ENCODE measurements at regions not wholly inside any gene's neighbourhood (a gene's known extent, or its start where the extent isn't known, plus 50 kb on each side); places are given as distances from the start of the nearest gene placed in this dataset.

GRCh38 chr3:171963546-171963945 lies 75.8 kb upstream of the FNDC3B start:
- Histone ChIP-seq H3K27ac (no peak overlapping the region), H3F3A (ENCODE audit: insufficient read depth) (peaks cover 20% of the 10 kb centered on the region), H3K9me3 (ENCODE audit: low read depth) (no peaks in the 10 kb centered on the region), H3K4me1 (ENCODE audit: insufficient read depth) (peaks cover 19% of the 10 kb centered on the region), H3K4me2 (ENCODE audit: unreplicated experiment) (no peak overlapping the region), H3K9ac (no peak overlapping the region), H3K9me2 (ENCODE audit: insufficient read depth) (no peaks in the 10 kb centered on the region), H3K4me3 (no peak overlapping the region), H4K20me1 (ENCODE audit: insufficient read depth) (no peaks in the 10 kb centered on the region), H3K27me3 (replicated peaks; ENCODE audit: insufficient read depth) (no peaks in the 10 kb centered on the region), H3K36me3 (ENCODE audit: low read depth) (no peaks in the 10 kb centered on the region), H2AFZ (no peak overlapping the region), H3K79me2 (ENCODE audit: insufficient read depth) (no peaks in the 10 kb centered on the region)
- in situ Hi-C loops (cut with MboI) = no loop called here
- TF ChIP-seq EZH2 (IDR thresholded peaks at IDR 0.05; ENCODE audit: insufficient read depth, poor library complexity, severe bottlenecking) = no peak
- no peak for TF ChIP-seq EZH2phosphoT487 (IDR thresholded peaks at IDR 0.05; ENCODE audit: insufficient read depth, low read depth)
- 96 to 97% methylated on average over 3 of the region's 3 CpGs for whole genome bisulfite sequencing, 2 experiments (ENCODE audit: low coverage in 1 of 2, low lambda C conversion rate in 2 of 2, missing lambda C conversion rate in 2 of 2)
- no peak for DNase-seq

DNA sequence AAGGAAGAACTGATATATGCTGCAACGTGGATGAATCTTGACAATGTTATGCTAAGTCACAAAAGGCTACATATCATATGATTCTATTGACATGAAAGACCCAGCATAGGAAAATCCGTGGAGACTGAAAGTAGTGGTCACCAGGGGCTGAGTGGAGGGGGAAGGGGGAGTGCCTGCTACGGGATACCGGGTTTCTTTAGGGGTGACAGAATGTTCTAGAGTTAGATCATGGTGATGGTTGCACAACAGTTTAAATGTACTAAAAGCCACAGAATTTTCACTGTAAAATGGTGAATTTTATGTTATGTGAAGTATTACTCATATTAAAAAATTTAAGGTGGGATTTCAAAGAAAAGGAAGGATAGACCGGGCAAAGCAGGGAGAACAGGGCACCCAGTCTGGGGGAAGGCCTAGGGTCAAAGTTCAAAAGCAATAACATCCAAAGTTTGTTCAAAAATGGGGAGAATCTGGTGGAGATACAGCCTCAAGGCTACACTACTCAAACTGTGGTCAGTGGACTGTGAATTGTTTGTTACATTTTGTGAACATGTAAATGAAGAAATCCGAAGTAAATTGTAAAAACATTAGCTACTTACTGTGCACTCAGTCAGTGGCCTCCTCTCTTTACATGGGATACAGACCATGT lies 74.2 kb upstream of the FNDC3B start:
- H3K36me3 ChIP-seq (ENCODE audit: low read depth) = no peaks in the 10 kb centered on the region

DNA sequence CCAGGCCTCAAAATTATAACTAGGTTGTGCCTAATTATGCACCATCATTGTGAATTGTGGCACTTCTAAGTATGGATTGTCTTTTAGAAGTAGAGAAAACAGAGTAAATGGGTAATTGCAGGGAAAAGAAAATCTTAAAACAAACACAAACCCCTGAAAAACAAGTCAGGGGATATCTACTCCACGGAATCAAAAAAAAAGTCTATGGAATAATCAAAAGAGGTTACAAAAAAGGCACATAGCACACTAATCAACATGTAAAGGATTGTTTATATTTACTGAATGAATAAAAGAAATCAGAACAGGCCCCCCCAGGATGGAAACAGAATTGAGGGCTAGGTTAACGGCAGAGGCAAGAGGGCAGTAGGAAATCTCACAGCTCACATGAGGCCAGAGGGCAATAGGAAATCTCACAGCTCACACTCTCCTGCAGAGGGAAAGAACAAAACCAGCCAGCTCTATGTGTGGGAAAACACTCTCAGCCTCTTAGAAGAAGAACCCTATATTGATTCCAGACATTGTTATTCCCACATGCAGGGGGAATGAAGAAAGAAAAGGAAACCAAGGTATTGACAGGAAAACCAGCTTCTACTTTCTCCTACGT lies 72.7 kb upstream of the FNDC3B start:
- Histone ChIP-seq H3K4me3 (peak overlapping the region; percentile 14; the same call in 1 of the 2 replicates), H3K9me3 (ENCODE audit: low read depth) (no peaks in the 10 kb centered on the region), H3K27ac (peak overlapping the region; percentile 92), H3K4me1 (ENCODE audit: insufficient read depth) (peaks cover 30% of the 10 kb centered on the region), H3K9ac (peak overlapping the region; percentile 67), H3F3A (ENCODE audit: insufficient read depth) (peaks cover 20% of the 10 kb centered on the region), H4K20me1 (ENCODE audit: insufficient read depth) (no peaks in the 10 kb centered on the region), H3K27me3 (replicated peaks; ENCODE audit: insufficient read depth) (no peaks in the 10 kb centered on the region), H3K9me2 (ENCODE audit: insufficient read depth) (no peaks in the 10 kb centered on the region), H3K79me2 (ENCODE audit: insufficient read depth) (no peaks in the 10 kb centered on the region), H3K36me3 (ENCODE audit: low read depth) (no peaks in the 10 kb centered on the region), H2AFZ (peak overlapping the region; percentile 50), H3K4me2 (ENCODE audit: unreplicated experiment) (peak overlapping the region; percentile 50)
- peak; percentile 48 for DNase-seq
- WGBS, 2 experiments (ENCODE audit: low coverage in 1 of 2, low lambda C conversion rate in 2 of 2, missing lambda C conversion rate in 2 of 2) = 28 to 33% methylated on average over 3 of the region's 3 CpGs
- in situ Hi-C loops (cut with MboI) = no loop called here
- TF ChIP-seq EZH2phosphoT487 (IDR thresholded peaks at IDR 0.05; ENCODE audit: insufficient read depth, low read depth) (no peak), EZH2 (IDR thresholded peaks at IDR 0.05; ENCODE audit: insufficient read depth, poor library complexity, severe bottlenecking) (no peak)

More for the DNA sequence above, 74.2 kb upstream of the FNDC3B start:
- Histone ChIP-seq H3K27me3 (replicated peaks; ENCODE audit: insufficient read depth) (no peaks in the 10 kb centered on the region), H3K4me3 (no peak overlapping the region), H4K20me1 (ENCODE audit: insufficient read depth) (no peaks in the 10 kb centered on the region), H3K4me2 (ENCODE audit: unreplicated experiment) (no peak overlapping the region), H3K9me2 (ENCODE audit: insufficient read depth) (no peaks in the 10 kb centered on the region), H3F3A (ENCODE audit: insufficient read depth) (peaks cover 20% of the 10 kb centered on the region), H3K4me1 (ENCODE audit: insufficient read depth) (peaks cover 24% of the 10 kb centered on the region), H3K9me3 (ENCODE audit: low read depth) (no peaks in the 10 kb centered on the region), H3K27ac (no peak overlapping the region), H3K79me2 (ENCODE audit: insufficient read depth) (no peaks in the 10 kb centered on the region), H3K9ac (no peak overlapping the region), H2AFZ (no peak overlapping the region)
- 88% methylated on average over 6 of the region's 6 CpGs for WGBS, 2 experiments (ENCODE audit: low coverage in 1 of 2, low lambda C conversion rate in 2 of 2, missing lambda C conversion rate in 2 of 2)
- no peak for DNase-seq
- TF ChIP-seq EZH2phosphoT487 (IDR thresholded peaks at IDR 0.05; ENCODE audit: insufficient read depth, low read depth) = no peak
- no peak for TF ChIP-seq EZH2 (IDR thresholded peaks at IDR 0.05; ENCODE audit: insufficient read depth, poor library complexity, severe bottlenecking)
- in situ Hi-C loops (cut with MboI) = no loop called here

GRCh38 chr3:171967137-171967783 lies 72.1 kb upstream of the FNDC3B start:
- H3K4me1 ChIP-seq (ENCODE audit: insufficient read depth) = peaks cover 37% of the 10 kb centered on the region
- H3K4me3 ChIP-seq = peak overlapping the region; percentile 14; the same call in 1 of the 2 replicates
- H4K20me1 ChIP-seq (ENCODE audit: insufficient read depth) = no peaks in the 10 kb centered on the region
- H3F3A ChIP-seq (ENCODE audit: insufficient read depth) = peaks cover 20% of the 10 kb centered on the region
- no peaks in the 10 kb centered on the region for H3K9me3 ChIP-seq (ENCODE audit: low read depth)
- no peaks in the 10 kb centered on the region for H3K9me2 ChIP-seq (ENCODE audit: insufficient read depth)
- no peaks in the 10 kb centered on the region for H3K79me2 ChIP-seq (ENCODE audit: insufficient read depth)
- in situ Hi-C loops (cut with MboI) = no loop called here
- peak overlapping the region; percentile 50 for H2AFZ ChIP-seq
- peak overlapping the region; percentile 92 for H3K27ac ChIP-seq
- H3K9ac ChIP-seq = peak overlapping the region; percentile 67
- peak; percentile 91 for DNase-seq
- 2 to 3% methylated on average over 6 of the region's 6 CpGs for WGBS, 2 experiments (ENCODE audit: low coverage in 1 of 2, low lambda C conversion rate in 2 of 2, missing lambda C conversion rate in 2 of 2)
- H3K27me3 ChIP-seq (replicated peaks; ENCODE audit: insufficient read depth) = no peaks in the 10 kb centered on the region
- no peaks in the 10 kb centered on the region for H3K36me3 ChIP-seq (ENCODE audit: low read depth)
- no peak for TF ChIP-seq EZH2phosphoT487 (IDR thresholded peaks at IDR 0.05; ENCODE audit: insufficient read depth, low read depth)
- no peak for TF ChIP-seq EZH2 (IDR thresholded peaks at IDR 0.05; ENCODE audit: insufficient read depth, poor library complexity, severe bottlenecking)
- peak overlapping the region; percentile 50 for H3K4me2 ChIP-seq (ENCODE audit: unreplicated experiment)

All from GM23248 (cell line).